GM12892 (cell line): ENCODE measurements at regions not wholly inside any gene's neighbourhood (a gene's known extent, or its start where the extent isn't known, plus 50 kb on each side); places are given as distances from the start of the nearest gene placed in this dataset.
"Not testable (repeated sequence)": the region's sequence is repeated elsewhere in the genome, so short reads cannot be mapped to it uniquely, and the experiment has no call there.

ENCODE experiments used
- POLR2A ChIP-seq: IDR thresholded peaks from 2 replicates; pipeline ENCODE4 v1.6.1; 2011; ENCODE audit warnings: low read depth, low read length, control low read depth
- TAF1 ChIP-seq: IDR thresholded peaks from 2 replicates; pipeline ENCODE4 v1.6.1; 2011; ENCODE audit warnings: low read depth, mild to moderate bottlenecking, control low read depth, low read length, borderline replicate concordance

GRCh38 chr16:16526998-16527397 is 148.1 kb downstream of the NPIPA7 start:
- not testable (repeated sequence) for TF ChIP-seq POLR2A, TAF1
